Neural crest cell (in vitro differentiated cells): ENCODE measurements at regions not wholly inside any gene's neighbourhood (a gene's known extent, or its start where the extent isn't known, plus 50 kb on each side); places are given as distances from the start of the nearest gene placed in this dataset.
"Not testable (repeated sequence)": the region's sequence is repeated elsewhere in the genome, so short reads cannot be mapped to it uniquely, and the experiment has no call there.

Experiments used
- DNase-seq: peaks from one replicate; pipeline ENCODE4 v3.0.0; 2021; ENCODE audit warnings: low read depth, mixed read lengths, low spot score
- H3K27ac Mint-ChIP-seq: one replicate; pipeline ENCODE4 v1.8.0; 2021; ENCODE audit warnings: mild to moderate bottlenecking, mixed read lengths; ENCODE audit not compliant: unreplicated experiment
- H3K27me3 Mint-ChIP-seq: 2 replicates; pipeline ENCODE4 v1.8.0; 2021; ENCODE audit warnings: low read depth, mild to moderate bottlenecking, mixed read lengths
- H3K36me3 Mint-ChIP-seq: 2 replicates; pipeline ENCODE4 v1.8.0; 2021; ENCODE audit warnings: low read depth, mild to moderate bottlenecking, mixed read lengths
- H3K4me1 Mint-ChIP-seq: 2 replicates; pipeline ENCODE4 v1.8.0; 2021; ENCODE audit warnings: mixed read lengths
- H3K4me3 Mint-ChIP-seq: one replicate; pipeline ENCODE4 v1.8.0; 2021; ENCODE audit warnings: mild to moderate bottlenecking, mixed read lengths
- H3K9me3 Mint-ChIP-seq: 2 replicates; pipeline ENCODE4 v1.8.0; 2021; ENCODE audit warnings: mixed read lengths

DNA sequence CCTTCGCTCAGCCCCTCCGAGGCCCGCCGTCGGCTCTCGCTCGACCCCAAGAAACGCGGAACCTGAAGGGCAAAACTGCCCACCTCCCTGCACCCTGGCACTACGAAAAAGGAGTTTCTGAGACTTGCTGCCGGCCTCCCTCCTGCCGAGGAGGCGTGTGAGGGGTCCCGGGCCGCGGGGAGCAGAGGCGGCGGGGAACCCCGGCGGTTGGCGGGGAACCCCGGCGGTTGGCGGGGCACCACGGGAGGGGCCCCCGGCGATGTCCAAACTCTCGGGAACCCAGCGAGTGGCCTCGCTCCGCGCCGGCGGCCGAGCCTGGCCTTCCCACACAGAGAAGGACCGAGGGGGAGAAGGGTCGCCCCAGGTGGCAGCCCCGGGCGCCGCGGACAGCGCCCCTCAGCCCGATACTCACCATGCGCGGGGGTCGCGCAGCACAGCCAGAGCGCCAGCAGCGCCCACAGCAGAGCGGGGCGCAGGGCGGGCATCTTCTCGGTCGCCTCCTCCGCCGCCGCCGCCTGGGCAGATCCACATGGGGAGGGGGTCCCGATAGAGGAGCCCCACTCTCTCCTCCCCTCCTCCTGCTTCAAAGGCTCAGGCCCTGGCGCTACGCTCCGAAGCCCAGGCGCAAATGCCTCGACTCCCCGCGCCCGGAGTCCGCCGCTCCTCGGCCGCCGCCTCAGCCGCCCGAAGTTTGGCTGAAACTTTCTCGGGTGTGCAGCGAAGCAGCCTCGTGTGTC lies 69.4 kb upstream of the NUDT4B start:
- not testable (repeated sequence) for H3K4me1 Mint-ChIP-seq, H3K36me3 Mint-ChIP-seq, H3K9me3 Mint-ChIP-seq, H3K27ac Mint-ChIP-seq, H3K27me3 Mint-ChIP-seq
- peak; percentile 56 for DNase-seq
- H3K4me3 Mint-ChIP-seq, result peak overlapping the region; percentile 75

DNA sequence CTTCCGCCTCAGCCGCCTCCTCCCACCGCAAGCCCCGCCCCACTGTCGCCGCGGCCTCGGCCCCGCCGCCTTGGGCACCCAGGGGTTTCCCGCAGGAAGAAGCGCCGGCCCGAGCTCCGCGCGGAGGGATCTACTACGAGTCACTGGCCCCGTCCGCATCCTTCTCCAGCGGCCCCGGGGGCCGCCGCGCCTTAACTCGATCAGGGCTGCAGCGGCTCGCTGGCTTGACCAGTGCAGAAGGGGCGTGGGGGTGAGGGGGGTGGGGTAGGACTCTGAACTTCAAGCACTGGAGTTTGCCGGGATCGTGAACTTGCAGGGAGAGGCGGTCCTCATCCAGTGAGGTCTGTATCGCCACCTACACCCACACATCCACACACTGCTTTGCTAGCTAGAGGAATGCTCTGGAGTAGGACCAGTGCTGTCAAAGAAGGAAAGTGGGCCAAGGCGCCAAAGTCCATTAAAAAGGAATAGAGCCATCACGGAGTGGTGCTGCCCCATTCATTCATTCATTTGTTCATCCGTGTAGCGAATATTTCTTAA lies 68.7 kb upstream of the NUDT4B start:
- DNase-seq, H3K27me3 Mint-ChIP-seq, H3K9me3 Mint-ChIP-seq, H3K36me3 Mint-ChIP-seq, H3K4me1 Mint-ChIP-seq, H3K27ac Mint-ChIP-seq: not testable (repeated sequence)
- H3K4me3 Mint-ChIP-seq, result peak overlapping the region; percentile 75

DNA sequence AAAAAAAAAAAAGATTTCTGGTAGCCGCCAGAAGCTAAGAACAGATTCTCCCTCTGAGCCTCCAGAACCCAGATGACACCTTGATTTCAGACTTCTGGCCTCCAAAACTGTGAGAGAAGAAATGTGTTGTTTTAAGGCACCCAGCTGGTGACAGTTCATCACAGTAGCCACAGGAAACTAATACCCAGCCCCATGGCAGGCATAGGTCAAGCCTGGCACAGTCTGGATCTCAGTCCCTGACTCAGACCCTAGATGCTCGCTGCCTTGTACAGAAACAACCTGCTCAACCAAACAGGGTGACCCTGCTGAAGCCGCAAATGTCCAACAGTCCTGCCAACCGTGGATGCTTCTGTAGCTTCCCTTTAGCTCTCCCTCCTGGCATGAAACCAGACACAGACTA lies 61.8 kb upstream of the NUDT4B start:
- not testable (repeated sequence) for H3K27me3 Mint-ChIP-seq, H3K9me3 Mint-ChIP-seq, DNase-seq, H3K27ac Mint-ChIP-seq, H3K4me1 Mint-ChIP-seq, H3K36me3 Mint-ChIP-seq, H3K4me3 Mint-ChIP-seq

DNA sequence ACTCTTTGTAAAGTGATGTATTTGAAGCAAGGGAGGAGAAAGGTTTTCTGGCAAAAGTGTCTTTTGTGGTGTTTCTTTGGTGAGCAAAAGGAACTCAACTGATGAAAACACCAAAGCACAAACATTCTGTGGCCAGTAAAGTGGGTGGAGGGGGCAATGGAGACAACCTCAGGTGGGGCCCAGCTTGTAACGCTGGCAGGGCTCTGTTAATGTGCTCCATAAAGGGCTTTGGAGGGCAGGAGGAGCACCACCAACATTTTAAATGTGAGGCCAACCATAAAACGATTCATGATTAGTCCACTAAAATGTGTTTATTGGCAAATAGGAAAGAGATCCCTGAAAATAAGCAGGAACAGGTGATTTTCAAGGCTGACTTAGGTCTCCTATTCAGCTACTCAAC lies 61.2 kb upstream of the NUDT4B start:
- H3K27ac Mint-ChIP-seq, H3K4me1 Mint-ChIP-seq, H3K4me3 Mint-ChIP-seq, DNase-seq, H3K36me3 Mint-ChIP-seq, H3K9me3 Mint-ChIP-seq, H3K27me3 Mint-ChIP-seq: not testable (repeated sequence)
